GM23338 (cell line): ENCODE measurements at regions not wholly inside any gene's neighbourhood (a gene's known extent, or its start where the extent isn't known, plus 50 kb on each side); places are given as distances from the start of the nearest gene placed in this dataset.

Experiments
- ATAC-seq: fragments of 200-7000 bp; cut with Tn5 transposase; 3 replicates; pipeline ENCODE4 v1.9.1; 2020
- DNase-seq: peaks from one replicate; pipeline ENCODE4 v3.0.0-alpha.2; 2015; ENCODE audit warnings: low spot score
- H2AFZ ChIP-seq: fragments of 200-600 bp; sonication (generic); 2 replicates; pipeline ENCODE4 v1.8.0; 2016; ENCODE audit warnings: antibody characterized with exemption, mild to moderate bottlenecking, moderate library complexity
- H3F3A ChIP-seq: fragments of 200-600 bp; sonication (generic); replicated peaks from 2 replicates; pipeline ENCODE4 v1.8.0; 2017; ENCODE audit warnings: antibody characterized with exemption, mixed run types, low read depth
- H3K27ac ChIP-seq: fragments of 200-600 bp; sonication (generic); 2 replicates; pipeline ENCODE4 v1.6.1; 2016; ENCODE audit warnings: low read depth
- H3K27me3 ChIP-seq: fragments of 200-600 bp; sonication (generic); 2 replicates; pipeline ENCODE4 v1.8.0; 2016; ENCODE audit warnings: mild to moderate bottlenecking, mixed run types, moderate library complexity; ENCODE audit not compliant: insufficient read depth
- H3K36me3 ChIP-seq: fragments of 200-600 bp; sonication (generic); 2 replicates; pipeline ENCODE4 v1.8.0; 2016; ENCODE audit warnings: mild to moderate bottlenecking; ENCODE audit not compliant: insufficient read depth
- H3K4me1 ChIP-seq: fragments of 200-600 bp; sonication (generic); 2 replicates; pipeline ENCODE4 v1.8.0; 2016; ENCODE audit warnings: mild to moderate bottlenecking, moderate library complexity; ENCODE audit not compliant: insufficient read depth
- H3K4me2 ChIP-seq: fragments of 200-600 bp; sonication (generic); 2 replicates; pipeline ENCODE4 v1.7.1; 2017; ENCODE audit warnings: mixed run types
- H3K4me3 ChIP-seq: fragments of 200-600 bp; sonication (generic); 2 replicates; pipeline ENCODE4 v1.6.1; 2016; ENCODE audit warnings: mixed run types
- H3K79me2 ChIP-seq: fragments of 200-600 bp; sonication (generic); replicated peaks from 2 replicates; pipeline ENCODE4 v1.8.0; 2017; ENCODE audit warnings: mild to moderate bottlenecking; ENCODE audit not compliant: insufficient read depth
- H3K9me2 ChIP-seq: fragments of 200-600 bp; sonication (generic); 2 replicates; pipeline ENCODE4 v1.8.0; 2017; ENCODE audit not compliant: insufficient read depth
- H4K20me1 ChIP-seq: fragments of 200-600 bp; sonication (generic); replicated peaks from 2 replicates; pipeline ENCODE4 v1.8.0; 2017; ENCODE audit warnings: mild to moderate bottlenecking; ENCODE audit not compliant: insufficient read depth
- H3K27ac Mint-ChIP-seq: 2 replicates; pipeline ENCODE4 v1.8.0; 2020; ENCODE audit warnings: inconsistent platforms, mild to moderate bottlenecking, moderate library complexity, mixed read lengths
- H3K27me3 Mint-ChIP-seq: 3 replicates; pipeline ENCODE4 v1.8.0; 2022; ENCODE audit warnings: low read depth, mild to moderate bottlenecking, moderate library complexity, mixed read lengths, inconsistent platforms; ENCODE audit not compliant: insufficient read depth, poor library complexity
- H3K36me3 Mint-ChIP-seq: 3 replicates; pipeline ENCODE4 v1.8.0; 2021; ENCODE audit warnings: low read depth, mild to moderate bottlenecking, inconsistent platforms, moderate library complexity, mixed read lengths
- H3K4me1 Mint-ChIP-seq: 3 replicates; pipeline ENCODE4 v1.8.0; 2020; ENCODE audit warnings: mild to moderate bottlenecking, inconsistent platforms, mixed read lengths
- H3K4me3 Mint-ChIP-seq: 3 replicates; pipeline ENCODE4 v1.8.0; 2021; ENCODE audit warnings: moderate library complexity, mild to moderate bottlenecking, inconsistent platforms, mixed read lengths
- H3K9me3 Mint-ChIP-seq: 3 replicates; pipeline ENCODE4 v1.8.0; 2020; ENCODE audit warnings: moderate library complexity, mild to moderate bottlenecking, inconsistent platforms, mixed read lengths
- CREB1 ChIP-seq: fragments of 250-450 bp; sonication (Bioruptor Pico); IDR thresholded peaks from 2 replicates; pipeline ENCODE4 v1.5.0; 2020; ENCODE audit warnings: low read depth, mild to moderate bottlenecking, moderate library complexity
- CTCF ChIP-seq, 2 experiments: fragments of 200-600 bp in 1 of 2; sonication (generic) in 1 of 2; conservative IDR thresholded peaks; 2 replicates each; pipeline versions ENCODE4 v1.5.1 to v1.6.1; 2016 to 2017; ENCODE audit warnings: antibody characterized with exemption in 2 of 2, low read depth in 2 of 2, mild to moderate bottlenecking in 2 of 2, moderate library complexity in 1 of 2
- JUNB ChIP-seq: IDR thresholded peaks from one replicate; pipeline ENCODE4 v1.6.1; 2016; ENCODE audit warnings: antibody characterized with exemption; ENCODE audit not compliant: unreplicated experiment
- NANOG ChIP-seq: IDR thresholded peaks from 2 replicates; pipeline ENCODE4 v1.6.1; 2016; ENCODE audit warnings: antibody characterized with exemption, borderline replicate concordance
- POLR2AphosphoS5 ChIP-seq: IDR thresholded peaks from 2 replicates; pipeline ENCODE4 v1.6.1; 2016; ENCODE audit warnings: antibody characterized with exemption, low read depth
- STAT1 ChIP-seq: IDR thresholded peaks from one replicate; pipeline ENCODE4 v1.6.1; 2016; ENCODE audit warnings: antibody characterized with exemption; ENCODE audit not compliant: unreplicated experiment
- ZNF114 ChIP-seq: fragments of 250-450 bp; sonication (Bioruptor Pico); IDR thresholded peaks from 2 replicates; pipeline ENCODE4 v1.5.0; 2020; ENCODE audit warnings: mild to moderate bottlenecking, moderate library complexity
- ZNF462 ChIP-seq: fragments of 250-450 bp; sonication (Bioruptor Pico); IDR thresholded peaks from 2 replicates; pipeline ENCODE4 v1.5.0; 2020; ENCODE audit warnings: mild to moderate bottlenecking, moderate library complexity
- TF ChIP-seq, protein P1 (sequence below): IDR thresholded peaks from 2 replicates; pipeline ENCODE4 v1.6.1; 2016; ENCODE audit warnings: antibody characterized with exemption
- TF ChIP-seq, protein P2 (sequence below): IDR thresholded peaks from one replicate; pipeline ENCODE4 v1.6.1; 2018; ENCODE audit warnings: antibody characterized with exemption; ENCODE audit not compliant: unreplicated experiment

GRCh38 chr6:92826633-92827032 lies 592.7 kb downstream of the EPHA7 start:
- Histone ChIP-seq H3K9me2 (no peaks in the 10 kb centered on the region), H3K36me3 (no peaks in the 10 kb centered on the region), H3K4me3 (no peak overlapping the region), H3K4me2 (no peak overlapping the region), H3K27ac (no peak overlapping the region), H4K20me1 (no peaks in the 10 kb centered on the region), H2AFZ (no peak overlapping the region), H3F3A (no peaks in the 10 kb centered on the region), H3K79me2 (no peaks in the 10 kb centered on the region), H3K27me3 (no peaks in the 10 kb centered on the region), H3K4me1 (no peaks in the 10 kb centered on the region)
- no peaks in the 10 kb centered on the region for H3K4me1 Mint-ChIP-seq
- peaks cover 12% of the 10 kb centered on the region; the same call in 2 of the 3 replicates for H3K9me3 Mint-ChIP-seq
- H3K4me3 Mint-ChIP-seq: no peak overlapping the region
- H3K36me3 Mint-ChIP-seq: peaks cover 5% of the 10 kb centered on the region; the same call in 1 of the 3 replicates
- H3K27ac Mint-ChIP-seq: no peak overlapping the region
- ATAC-seq (no peak), DNase-seq (no peak)
- no peak for TF ChIP-seq STAT1
- TF ChIP-seq JUNB: no peak
- no peak for TF ChIP-seq NANOG
- no peaks in the 10 kb centered on the region for H3K27me3 Mint-ChIP-seq

- Histone ChIP-seq H4K20me1 (no peaks in the 10 kb centered on the region), H3K27ac (no peak overlapping the region), H3K79me2 (no peaks in the 10 kb centered on the region), H3K4me3 (no peak overlapping the region), H3K9me2 (no peaks in the 10 kb centered on the region), H3F3A (no peaks in the 10 kb centered on the region), H3K4me1 (no peaks in the 10 kb centered on the region), H3K27me3 (no peaks in the 10 kb centered on the region), H2AFZ (no peak overlapping the region), H3K36me3 (no peaks in the 10 kb centered on the region), H3K4me2 (no peak overlapping the region)
- Mint-ChIP-seq H3K4me3 (no peak overlapping the region), H3K36me3 (0 out of 3 replicates have a peak, but pooled peaks cover 5% of the 10 kb centered on the region), H3K4me1 (no peaks in the 10 kb centered on the region), H3K27me3 (no peaks in the 10 kb centered on the region), H3K27ac (no peak overlapping the region), H3K9me3 (peaks cover 4% of the 10 kb centered on the region; the same call in 2 of the 3 replicates)
- DNase-seq (no peak), ATAC-seq (no peak)
- TF ChIP-seq JUNB (no peak), ZNF114 (CRISPR knock-in tag) (no peak), CTCF (conservative IDR thresholded peaks at IDR 0.05; ENCODE audit: low read depth in 2 of 2) (no peak), STAT1 (no peak), CREB1 (CRISPR knock-in tag) (no peak), ZNF462 (no peak), POLR2AphosphoS5 (no peak)
- TF ChIP-seq, protein P1, sequence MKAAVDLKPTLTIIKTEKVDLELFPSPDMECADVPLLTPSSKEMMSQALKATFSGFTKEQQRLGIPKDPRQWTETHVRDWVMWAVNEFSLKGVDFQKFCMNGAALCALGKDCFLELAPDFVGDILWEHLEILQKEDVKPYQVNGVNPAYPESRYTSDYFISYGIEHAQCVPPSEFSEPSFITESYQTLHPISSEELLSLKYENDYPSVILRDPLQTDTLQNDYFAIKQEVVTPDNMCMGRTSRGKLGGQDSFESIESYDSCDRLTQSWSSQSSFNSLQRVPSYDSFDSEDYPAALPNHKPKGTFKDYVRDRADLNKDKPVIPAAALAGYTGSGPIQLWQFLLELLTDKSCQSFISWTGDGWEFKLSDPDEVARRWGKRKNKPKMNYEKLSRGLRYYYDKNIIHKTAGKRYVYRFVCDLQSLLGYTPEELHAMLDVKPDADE: no peak
- TF ChIP-seq, protein P2, sequence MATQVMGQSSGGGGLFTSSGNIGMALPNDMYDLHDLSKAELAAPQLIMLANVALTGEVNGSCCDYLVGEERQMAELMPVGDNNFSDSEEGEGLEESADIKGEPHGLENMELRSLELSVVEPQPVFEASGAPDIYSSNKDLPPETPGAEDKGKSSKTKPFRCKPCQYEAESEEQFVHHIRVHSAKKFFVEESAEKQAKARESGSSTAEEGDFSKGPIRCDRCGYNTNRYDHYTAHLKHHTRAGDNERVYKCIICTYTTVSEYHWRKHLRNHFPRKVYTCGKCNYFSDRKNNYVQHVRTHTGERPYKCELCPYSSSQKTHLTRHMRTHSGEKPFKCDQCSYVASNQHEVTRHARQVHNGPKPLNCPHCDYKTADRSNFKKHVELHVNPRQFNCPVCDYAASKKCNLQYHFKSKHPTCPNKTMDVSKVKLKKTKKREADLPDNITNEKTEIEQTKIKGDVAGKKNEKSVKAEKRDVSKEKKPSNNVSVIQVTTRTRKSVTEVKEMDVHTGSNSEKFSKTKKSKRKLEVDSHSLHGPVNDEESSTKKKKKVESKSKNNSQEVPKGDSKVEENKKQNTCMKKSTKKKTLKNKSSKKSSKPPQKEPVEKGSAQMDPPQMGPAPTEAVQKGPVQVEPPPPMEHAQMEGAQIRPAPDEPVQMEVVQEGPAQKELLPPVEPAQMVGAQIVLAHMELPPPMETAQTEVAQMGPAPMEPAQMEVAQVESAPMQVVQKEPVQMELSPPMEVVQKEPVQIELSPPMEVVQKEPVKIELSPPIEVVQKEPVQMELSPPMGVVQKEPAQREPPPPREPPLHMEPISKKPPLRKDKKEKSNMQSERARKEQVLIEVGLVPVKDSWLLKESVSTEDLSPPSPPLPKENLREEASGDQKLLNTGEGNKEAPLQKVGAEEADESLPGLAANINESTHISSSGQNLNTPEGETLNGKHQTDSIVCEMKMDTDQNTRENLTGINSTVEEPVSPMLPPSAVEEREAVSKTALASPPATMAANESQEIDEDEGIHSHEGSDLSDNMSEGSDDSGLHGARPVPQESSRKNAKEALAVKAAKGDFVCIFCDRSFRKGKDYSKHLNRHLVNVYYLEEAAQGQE: no peak
These were observed 597.1 kb downstream of the EPHA7 start for GRCh38 chr6:92822222-92822621.
